ENCODE measurements at regions not wholly inside any gene's neighbourhood (a gene's known extent, or its start where the extent isn't known, plus 50 kb on each side); places are given as distances from the start of the nearest gene placed in this dataset.

DNA sequence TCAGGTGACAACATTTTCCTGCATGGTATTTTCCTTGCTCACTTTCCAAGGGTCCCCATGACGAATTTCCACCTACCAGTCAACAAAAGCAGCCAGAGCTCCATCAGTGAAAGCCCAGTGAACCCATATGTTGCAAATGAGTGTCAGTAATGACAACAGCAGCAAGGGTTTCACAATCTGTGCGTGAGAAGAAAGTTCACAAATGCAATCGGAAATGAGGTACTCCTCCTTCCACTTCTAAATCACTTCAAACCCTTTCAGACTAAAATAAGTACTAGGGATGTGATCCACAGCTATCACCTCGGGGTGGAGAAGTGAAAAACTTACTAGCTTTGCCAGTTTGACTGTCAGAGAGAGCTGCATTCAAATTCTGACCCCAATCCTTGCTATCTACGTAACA is 55.6 kb upstream of the BET1 start:
- Histone ChIP-seq H2AK5ac (ENCODE audit: low read depth, low read length) (no peak overlapping the region), H3K14ac (ENCODE audit: insufficient read length) (no peak overlapping the region), H3K23ac (ENCODE audit: insufficient read length) (no peak overlapping the region), H4K8ac (ENCODE audit: extremely low read depth, insufficient read depth, low read length) (no peak overlapping the region), H3K79me2 (ENCODE audit: control insufficient read depth in 1 of 2, insufficient read depth in 2 of 2, low read length in 2 of 2) (no peaks in the 10 kb centered on the region), H3K56ac (replicated peaks; ENCODE audit: insufficient read length, low read depth, low read length) (no peak overlapping the region), H4K20me1 (replicated peaks in 1 of 2; ENCODE audit: control insufficient read depth in 1 of 2, insufficient read depth in 2 of 2, low read length in 2 of 2) (no peaks in the 10 kb centered on the region), H2BK5ac (ENCODE audit: low read depth, low read length) (no peak overlapping the region), H3K36me3 (ENCODE audit: control insufficient read depth in 2 of 4, insufficient read depth in 4 of 4, low read length in 3 of 4) (no peaks in the 10 kb centered on the region), H3K27me3 (replicated peaks in 1 of 4; ENCODE audit: control insufficient read depth in 3 of 4, extremely low read depth in 1 of 4, insufficient read depth in 3 of 4, low read length in 3 of 4) (no peaks in the 10 kb centered on the region), H2BK120ac (replicated peaks; ENCODE audit: low read depth, low read length) (no peak overlapping the region), H3K9ac (replicated peaks in 1 of 4; ENCODE audit: extremely low read depth in 1 of 4, low read depth in 3 of 4, low read length in 3 of 4) (no peak overlapping the region), H3K4ac (replicated peaks; ENCODE audit: insufficient read length, low read depth, low read length) (no peak overlapping the region), H4K5ac (ENCODE audit: insufficient read length, low read depth, low read length) (no peak overlapping the region), H2AFZ (ENCODE audit: low read length) (no peak overlapping the region), H3K79me1 (ENCODE audit: low read depth, low read length) (no peaks in the 10 kb centered on the region), H2BK12ac (ENCODE audit: low read depth, low read length) (no peak overlapping the region), H3K18ac (ENCODE audit: extremely low read depth, low read length) (no peak overlapping the region), H4K91ac (replicated peaks; ENCODE audit: insufficient read length, low read length) (no peak overlapping the region), H3K23me2 (ENCODE audit: low read depth, low read length) (no peaks in the 10 kb centered on the region), H2BK20ac (ENCODE audit: low read length) (no peak overlapping the region), H3K27ac (ENCODE audit: low read depth, low read length) (no peak overlapping the region), H3K4me1 (replicated peaks in 1 of 4; ENCODE audit: control insufficient read depth in 3 of 4, insufficient read depth in 4 of 4, low read length in 3 of 4) (no peaks in the 10 kb centered on the region), H3K4me2 (ENCODE audit: insufficient read depth in 1 of 2, low read depth in 2 of 2, low read length in 2 of 2) (no peak overlapping the region), H2BK15ac (ENCODE audit: low read length) (no peak overlapping the region), H3K9me3 (ENCODE audit: insufficient read depth in 2 of 2, low read depth in 1 of 2, low read length in 1 of 2) (no peaks in the 10 kb centered on the region), H3K4me3 (ENCODE audit: extremely low read depth in 1 of 4, insufficient read depth in 2 of 4, low read depth in 3 of 4, low read length in 4 of 4) (no peak overlapping the region)
- FAIRE-seq (no peak), DNase-seq (ENCODE audit: low read depth in 1 of 2, low spot score in 2 of 2) (no peak)
- 68% methylated on average over 5 of the region's 5 CpGs; no CpG with 5 or more reads in 1 of the 2 experiments for WGBS, 2 experiments (ENCODE audit: extremely low coverage in 1 of 2, insufficient coverage in 1 of 2, insufficient read length in 1 of 2, insufficient replicate concordance in 2 of 2, low coverage in 1 of 2, low lambda C conversion rate in 2 of 2, missing lambda C conversion rate in 1 of 2)
- ChIA-PET CTCF (ENCODE audit: partially characterized antibody) (interaction anchor here (1.8 to 1.9 kb wide), 2 partner anchors 11 to 28 kb away, joined by 4 to 5 read pairs; no protein-coding TSS in a partner anchor), POLR2A (ENCODE audit: partially characterized antibody) (no interaction called here)
- no peak for TF ChIP-seq NANOG (IDR thresholded peaks at IDR 0.05; ENCODE audit: insufficient read depth, low read depth, low read length, poor library complexity, severe bottlenecking)
- TF ChIP-seq POLR2AphosphoS5 (IDR thresholded peaks at IDR 0.05; ENCODE audit: low read depth, low read length): no peak
- TF ChIP-seq ZNF274 (IDR thresholded peaks at IDR 0.05; ENCODE audit: borderline replicate concordance, extremely low read depth, low read length): no peak
- no peak for TF ChIP-seq BCL11A (IDR thresholded peaks at IDR 0.05; ENCODE audit: low read depth in 2 of 2, low read length in 2 of 2)
- no peak for TF ChIP-seq EZH2 (IDR thresholded peaks at IDR 0.05; ENCODE audit: low read depth, low read length, severe bottlenecking)
- no peak for TF ChIP-seq CBX8 (IDR thresholded peaks at IDR 0.05; ENCODE audit: borderline replicate concordance, low read depth, low read length)
- no peak for TF ChIP-seq RFX5 (IDR thresholded peaks at IDR 0.05; ENCODE audit: borderline replicate concordance, low read depth, low read length)
- no peak for TF ChIP-seq POLR2A (IDR thresholded peaks at IDR 0.05; ENCODE audit: control extremely low read depth in 1 of 2, low read depth in 2 of 2, low read length in 2 of 2)
- no peak for TF ChIP-seq POU5F1 (IDR thresholded peaks at IDR 0.05; ENCODE audit: low read depth, low read length)
- no peak for TF ChIP-seq SIN3A (conservative IDR thresholded peaks at IDR 0.05 in 1 of 2, IDR thresholded peaks at IDR 0.05 in 1 of 2; ENCODE audit: low read depth in 1 of 2, low read length in 2 of 2)
- TF ChIP-seq KDM4A (IDR thresholded peaks at IDR 0.05; ENCODE audit: low read depth, low read length, severe bottlenecking): no peak
- TF ChIP-seq RBBP5 (IDR thresholded peaks at IDR 0.05; ENCODE audit: borderline replicate concordance, low read depth, low read length): no peak
- TF ChIP-seq USF2 (IDR thresholded peaks at IDR 0.05; ENCODE audit: low read length): no peak
- TF ChIP-seq SIX5 (IDR thresholded peaks at IDR 0.05; ENCODE audit: low read depth, low read length): no peak

Data from H1 (cell line).